HPDE6-E6E7 (cell line): ENCODE measurements at regions not wholly inside any gene's neighbourhood (a gene's known extent, or its start where the extent isn't known, plus 50 kb on each side); places are given as distances from the start of the nearest gene placed in this dataset.
"Not testable (repeated sequence)": the region's sequence is repeated elsewhere in the genome, so short reads cannot be mapped to it uniquely, and the experiment has no call there.

Experiments
- DNase-seq: peaks from one replicate; pipeline ENCODE4 v3.0.0; 2011; ENCODE audit warnings: missing footprints; ENCODE audit errors: extremely low spot score

DNA sequence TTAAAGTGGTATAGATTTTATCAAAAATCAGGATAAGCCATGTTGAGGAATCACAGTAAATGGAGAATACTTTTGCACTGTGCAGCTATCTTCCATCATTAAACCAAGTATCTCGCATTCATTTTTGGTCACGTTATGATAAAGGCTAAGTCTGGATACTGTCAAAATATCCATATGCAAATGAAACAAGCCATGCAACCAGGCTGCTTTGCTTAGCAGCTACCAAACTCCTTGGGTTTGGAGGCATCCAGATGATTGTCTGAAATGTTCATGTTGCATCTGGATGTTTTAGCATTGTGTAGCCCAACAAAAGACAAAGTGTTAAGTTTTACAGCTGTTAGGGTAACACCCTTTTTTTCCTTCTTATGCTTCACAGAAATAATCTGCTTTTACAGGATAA is 322.9 kb upstream of the MDFIC2 start:
- DNase-seq: no peak

DNA sequence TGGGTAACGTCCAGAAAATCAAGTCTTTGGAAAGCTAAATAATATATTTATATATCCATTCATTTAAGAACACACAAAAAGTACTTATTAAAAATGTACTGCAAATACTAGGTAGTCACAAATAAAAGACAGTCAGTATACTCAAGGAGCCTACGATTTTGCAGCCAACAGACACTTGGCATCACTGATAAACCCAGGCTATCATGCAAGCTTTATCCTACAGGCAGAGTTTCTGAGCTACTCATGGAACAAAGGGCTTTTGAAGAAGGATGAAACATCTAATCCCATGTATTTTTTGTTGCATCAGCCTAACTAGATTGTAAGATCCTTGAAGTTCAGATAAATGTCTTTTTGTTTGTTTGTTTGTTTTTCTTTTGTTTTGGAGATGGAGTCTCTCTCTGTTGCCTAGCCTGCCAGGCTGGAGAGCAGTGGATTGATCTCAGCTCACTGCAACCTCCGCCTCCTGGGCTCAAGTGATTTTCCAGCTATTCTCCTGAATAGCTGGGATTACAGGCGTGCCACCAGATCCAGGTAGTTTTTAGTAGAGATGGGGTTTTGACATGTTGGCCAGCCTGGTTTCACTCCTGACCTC is 319.4 kb upstream of the MDFIC2 start:
- no peak for DNase-seq

DNA sequence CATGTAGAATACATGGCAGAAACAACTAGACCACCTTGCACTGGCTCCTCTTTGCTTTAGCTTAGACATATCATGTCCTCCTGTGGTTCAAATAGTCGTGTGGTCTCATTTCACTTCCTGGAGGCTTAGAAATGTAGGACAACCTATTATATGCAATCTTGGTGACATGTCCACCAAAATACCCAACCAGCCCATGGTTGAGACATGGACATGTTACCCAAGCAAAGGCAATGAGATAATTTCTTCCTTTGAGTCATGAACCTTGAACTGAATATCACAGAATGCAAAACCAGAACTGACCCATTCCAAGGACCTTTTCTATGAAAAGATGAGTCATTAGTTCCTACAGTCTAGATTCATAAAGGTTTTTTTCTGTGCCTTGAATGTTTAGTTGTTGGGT is 309.0 kb upstream of the MDFIC2 start:
- DNase-seq: no peak

DNA sequence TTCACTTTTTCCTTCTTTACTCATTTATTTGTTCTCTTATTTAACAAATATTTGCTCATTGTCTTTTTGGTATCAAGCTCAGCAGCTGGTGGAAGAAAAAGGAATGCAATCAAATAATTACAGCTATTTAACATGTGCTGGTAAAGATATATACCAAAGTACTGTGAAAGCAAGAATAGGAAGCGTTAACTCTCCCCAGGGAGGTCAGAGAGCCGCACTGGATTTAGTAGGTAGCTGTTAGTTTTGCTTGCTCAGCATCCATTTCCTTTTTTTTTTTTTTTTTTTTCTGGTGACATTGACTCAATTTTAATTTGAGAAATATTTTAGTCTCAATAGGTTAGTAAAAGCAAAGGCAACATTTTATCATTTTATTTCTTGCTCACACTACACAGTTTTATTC is 308.5 kb upstream of the MDFIC2 start:
- DNase-seq: no peak

DNA sequence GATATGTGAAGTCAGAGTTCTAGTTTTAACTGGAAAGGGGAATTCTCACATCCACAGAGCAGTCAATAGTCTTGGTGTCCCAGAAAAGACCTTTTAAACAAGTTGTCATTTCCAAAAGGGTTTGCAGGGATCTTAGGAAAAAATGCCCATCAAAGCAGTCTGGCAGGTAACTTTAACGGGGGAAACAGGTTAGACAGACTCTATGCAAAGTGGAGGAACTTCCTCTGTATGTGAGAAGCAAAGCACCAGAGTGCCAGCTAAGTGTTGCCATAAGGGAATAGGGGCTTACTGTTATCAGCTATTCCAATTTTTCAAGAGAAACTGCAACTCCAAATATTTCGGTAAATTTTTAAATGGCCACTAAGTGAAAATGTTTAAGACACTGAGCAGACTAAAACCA is 307.9 kb upstream of the MDFIC2 start:
- DNase-seq: no peak

DNA sequence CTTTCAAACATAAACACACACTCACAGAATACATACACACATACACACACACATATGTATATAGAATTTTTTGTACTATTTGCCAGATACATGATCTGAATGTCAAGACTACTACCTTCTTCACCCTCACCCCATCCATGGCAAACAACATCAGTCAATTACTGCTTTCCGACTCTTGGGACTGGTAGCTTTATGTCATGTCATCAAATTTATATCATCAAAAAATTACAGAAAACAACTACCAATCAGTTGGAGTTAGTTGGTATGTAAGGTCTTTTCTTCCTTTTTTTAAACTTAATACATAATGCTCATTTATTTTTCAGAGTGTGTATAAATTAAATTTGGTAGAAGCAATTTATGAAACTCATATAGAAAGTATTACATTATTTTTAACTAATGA is 305.7 kb upstream of the MDFIC2 start:
- no peak for DNase-seq

DNA sequence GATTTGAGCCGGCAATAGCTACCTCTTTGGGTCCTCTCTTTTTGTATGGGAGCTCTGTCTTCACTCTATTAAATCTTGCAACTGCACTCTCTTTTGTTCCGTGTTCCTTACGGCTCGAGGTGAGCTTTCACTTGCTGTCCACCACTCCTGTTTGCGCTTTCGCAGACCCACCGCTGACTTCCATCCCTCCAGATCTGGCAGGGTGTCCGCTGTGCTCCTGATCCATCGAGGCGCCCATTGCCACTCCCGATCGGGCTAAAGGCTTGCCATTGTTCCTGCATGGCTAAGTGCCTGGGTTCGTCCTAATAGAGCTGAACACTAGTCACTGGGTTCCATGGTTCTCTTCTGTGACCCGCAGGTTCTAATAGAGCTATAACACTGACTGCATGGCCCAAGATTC is 304.9 kb upstream of the MDFIC2 start:
- DNase-seq: not testable (repeated sequence)

DNA sequence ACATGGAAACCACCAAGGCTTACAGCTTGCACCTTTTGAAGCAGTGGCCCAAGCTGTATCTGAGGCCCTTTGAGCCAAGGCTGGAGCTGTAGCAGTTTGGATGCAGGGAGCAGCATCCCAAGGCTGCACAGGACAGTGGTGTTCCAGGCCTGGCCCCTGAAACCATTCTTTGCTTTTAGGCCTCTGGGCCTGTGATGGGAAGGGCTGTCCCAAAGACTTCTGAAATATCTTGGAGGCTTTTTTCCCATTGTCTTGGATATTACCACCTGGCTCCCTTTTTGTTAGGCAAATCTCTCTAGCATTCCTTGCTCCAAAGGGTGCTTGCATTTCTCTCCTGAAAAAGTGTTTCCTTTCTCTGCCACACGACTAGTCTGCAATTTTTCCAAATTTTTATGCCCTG is 302.8 kb upstream of the MDFIC2 start:
- no peak for DNase-seq

DNA sequence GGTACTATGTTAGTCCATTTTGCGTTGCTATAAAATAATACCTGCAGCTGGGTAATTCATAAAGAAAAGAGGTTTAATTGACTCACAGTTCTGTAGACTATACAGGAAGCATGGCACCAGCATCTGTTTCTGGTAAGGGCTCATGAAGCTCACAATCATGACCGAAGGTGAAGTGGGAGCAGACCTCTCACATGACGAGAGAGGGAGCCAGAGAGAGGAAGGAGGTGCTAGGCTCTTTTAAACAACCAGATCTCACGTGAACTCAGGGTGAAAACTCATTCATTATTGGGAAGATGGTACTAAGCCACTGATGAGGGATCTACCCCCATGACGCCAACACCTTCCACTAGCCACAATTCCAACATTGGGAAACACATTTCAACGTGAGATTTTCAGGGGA is 301.7 kb upstream of the MDFIC2 start:
- no peak for DNase-seq

DNA sequence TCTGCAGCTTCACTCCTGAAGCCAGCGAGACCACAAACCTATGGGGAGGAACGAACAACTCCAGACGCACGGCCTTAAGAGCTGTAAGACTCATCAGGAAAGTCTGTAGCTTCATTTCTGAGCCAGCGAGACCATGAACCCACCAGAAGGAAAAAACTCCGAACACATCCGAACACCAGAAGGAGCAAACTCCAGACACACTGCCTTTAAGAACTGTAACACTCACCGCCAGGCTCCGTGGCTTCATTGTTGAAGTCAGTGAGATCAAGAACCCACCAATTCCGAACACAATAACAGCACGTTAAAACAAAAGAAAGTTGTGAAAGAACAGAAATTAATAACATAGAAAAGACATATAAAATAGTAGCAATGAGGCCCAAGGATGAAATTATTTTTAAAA is 300.5 kb upstream of the MDFIC2 start:
- no peak for DNase-seq

DNA sequence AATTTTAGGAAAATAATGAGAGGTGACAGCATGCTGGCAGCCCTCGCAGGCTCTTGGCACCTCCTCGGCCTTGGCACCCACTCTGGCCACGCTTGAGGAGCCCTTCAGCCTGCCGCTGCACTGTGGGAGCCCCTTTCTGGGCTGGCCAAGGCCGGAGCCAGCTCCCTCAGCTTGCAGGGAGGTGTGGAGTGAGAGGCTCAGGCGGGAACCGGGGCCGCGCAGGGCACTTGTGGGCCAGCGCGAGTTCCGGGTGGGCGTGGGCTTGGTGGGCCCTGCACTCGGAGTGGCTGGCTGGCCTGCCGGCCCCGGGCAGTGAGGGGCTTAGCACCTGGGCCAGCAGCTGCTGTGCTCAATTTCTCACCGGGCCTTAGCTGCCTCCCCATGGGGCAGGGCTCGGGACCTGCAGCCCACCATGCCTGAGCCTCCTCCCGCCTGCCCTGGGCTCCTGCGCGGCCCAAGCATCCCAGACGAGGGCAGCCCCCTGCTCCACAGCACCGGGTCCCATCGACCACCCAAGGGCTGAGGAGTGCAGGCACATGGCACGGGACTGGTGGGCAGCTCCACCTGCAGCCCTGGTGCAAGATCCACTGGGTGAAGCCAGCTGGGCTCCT is 299.3 kb upstream of the MDFIC2 start:
- not testable (repeated sequence) for DNase-seq

DNA sequence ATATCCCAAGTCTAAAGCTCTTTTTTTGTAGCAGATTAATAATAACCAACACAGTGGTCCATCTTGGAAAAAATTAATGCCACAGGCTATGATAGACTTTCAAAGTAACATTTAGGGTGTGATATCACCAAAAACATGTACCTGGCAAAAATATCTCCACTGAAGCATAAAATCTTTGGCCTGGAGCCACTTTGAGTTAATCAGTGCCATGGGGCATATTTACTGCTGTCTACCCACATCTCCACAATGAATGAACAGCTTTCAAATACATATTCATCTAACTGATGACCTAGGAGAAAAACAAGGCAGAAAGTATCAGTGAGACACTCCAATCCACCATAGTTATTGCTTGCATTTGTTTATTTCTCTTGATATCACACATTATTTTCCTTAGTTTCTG is 296.0 kb upstream of the MDFIC2 start:
- DNase-seq: no peak

DNA sequence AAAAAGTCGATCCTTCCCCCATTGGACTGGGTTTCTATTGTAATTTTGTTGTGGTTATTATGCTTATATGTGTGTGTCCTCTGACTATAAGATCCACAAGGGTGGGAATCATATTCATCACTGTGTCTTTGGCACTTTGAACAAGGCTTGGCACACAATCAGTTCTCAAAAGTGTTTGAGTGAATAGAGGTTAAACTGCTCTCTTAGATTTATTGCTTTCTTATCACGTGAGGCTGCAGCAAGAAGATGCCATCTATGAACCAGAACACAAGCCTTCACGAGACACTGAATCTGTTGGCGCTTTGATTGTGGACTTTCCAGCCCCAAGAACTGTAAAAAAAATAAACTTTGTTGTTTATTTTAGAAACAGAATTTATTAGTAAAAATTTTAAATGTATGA is 295.0 kb upstream of the MDFIC2 start:
- no peak for DNase-seq

DNA sequence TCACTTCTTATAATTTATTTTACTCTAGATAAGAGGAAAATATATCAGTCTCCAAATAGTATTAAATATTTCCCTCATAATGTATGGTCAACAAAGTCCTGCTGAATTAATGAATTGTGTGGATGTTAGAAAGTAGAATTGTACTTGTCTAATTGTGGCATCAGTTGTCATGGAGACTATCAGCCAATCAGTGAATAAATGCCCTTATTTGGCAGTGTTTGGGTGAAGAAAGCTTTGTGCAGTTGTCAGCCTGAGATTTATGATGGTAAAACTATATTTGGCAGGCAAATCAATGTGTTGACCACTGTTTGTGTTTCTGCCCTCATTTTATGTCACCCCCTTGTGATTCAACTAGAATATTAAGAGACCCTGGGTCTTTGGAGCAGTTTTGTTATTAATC is 293.6 kb upstream of the MDFIC2 start:
- DNase-seq: no peak

DNA sequence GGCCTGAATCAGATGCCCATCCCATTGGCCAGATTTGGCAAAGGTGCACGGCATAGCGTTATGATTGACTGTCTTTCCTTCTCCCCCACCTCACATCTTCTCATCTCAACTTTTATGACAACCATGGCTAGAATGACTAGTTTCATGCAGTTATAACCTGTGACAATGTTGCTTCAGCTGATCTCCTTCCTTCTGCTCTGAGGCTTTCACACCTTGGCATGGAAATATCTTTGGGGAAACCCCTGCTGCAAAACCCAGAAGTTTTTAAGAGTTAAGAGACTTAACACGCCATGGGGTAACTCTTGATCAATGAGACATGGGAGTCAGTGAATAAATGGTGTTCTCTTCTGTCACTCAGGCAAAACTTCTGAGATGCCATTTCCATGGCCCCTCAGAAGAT is 290.7 kb upstream of the MDFIC2 start:
- DNase-seq: no peak

DNA sequence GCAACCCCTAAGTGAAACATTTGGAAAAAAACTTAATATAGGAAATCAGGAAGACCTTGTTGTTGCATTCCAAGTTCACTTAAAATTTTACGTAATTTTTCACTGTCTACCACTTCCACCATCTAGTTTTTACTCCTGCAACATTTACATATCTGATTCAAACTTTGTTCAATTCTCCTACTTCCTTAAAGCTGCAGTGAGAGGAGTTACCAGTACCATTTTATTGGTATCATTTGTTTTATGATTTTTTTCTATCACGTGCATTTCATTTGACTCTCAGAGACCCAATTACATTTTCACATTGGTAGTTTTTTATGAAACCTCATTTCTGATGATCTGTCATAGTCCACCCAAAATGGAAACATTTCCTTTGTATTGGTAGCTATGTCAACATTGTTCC is 284.9 kb upstream of the MDFIC2 start:
- no peak for DNase-seq

DNA sequence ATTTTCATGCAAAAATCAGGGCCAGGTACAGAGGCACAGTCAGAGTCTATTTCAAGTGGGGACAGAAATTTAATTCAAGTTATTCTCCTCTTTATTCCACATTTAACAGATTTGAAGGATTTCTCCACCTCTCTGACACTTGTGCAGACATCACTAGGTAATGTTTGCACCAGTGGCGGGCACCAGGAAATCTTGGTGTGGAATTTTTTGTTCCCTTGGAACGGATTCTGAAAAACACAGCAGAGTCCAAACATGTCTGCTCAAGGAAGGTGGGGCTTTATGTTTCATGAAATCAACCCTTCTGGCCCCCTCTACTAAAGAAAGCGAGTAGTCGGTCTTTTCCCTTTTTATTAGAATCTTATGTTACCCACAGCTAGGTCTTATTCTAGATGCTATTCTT is 271.2 kb upstream of the MDFIC2 start:
- DNase-seq: no peak

DNA sequence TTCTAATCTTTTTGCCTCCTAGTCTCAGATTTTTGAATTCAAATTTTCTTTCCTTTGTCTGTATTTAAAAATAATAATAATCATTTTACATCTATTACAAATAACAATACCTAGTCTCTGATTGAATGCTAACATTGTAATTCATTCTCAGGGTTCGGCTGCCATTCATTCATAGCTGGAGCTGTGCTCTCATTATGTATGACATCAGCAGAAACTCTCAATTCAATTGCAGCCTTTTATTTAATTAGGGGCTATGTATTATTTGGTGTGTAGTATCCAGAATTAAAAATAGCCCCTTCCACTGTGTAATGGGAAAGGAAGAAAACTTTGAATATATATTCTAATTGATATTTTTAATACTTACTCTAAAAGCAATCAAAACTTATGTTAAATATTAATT is 270.4 kb upstream of the MDFIC2 start:
- no peak for DNase-seq

DNA sequence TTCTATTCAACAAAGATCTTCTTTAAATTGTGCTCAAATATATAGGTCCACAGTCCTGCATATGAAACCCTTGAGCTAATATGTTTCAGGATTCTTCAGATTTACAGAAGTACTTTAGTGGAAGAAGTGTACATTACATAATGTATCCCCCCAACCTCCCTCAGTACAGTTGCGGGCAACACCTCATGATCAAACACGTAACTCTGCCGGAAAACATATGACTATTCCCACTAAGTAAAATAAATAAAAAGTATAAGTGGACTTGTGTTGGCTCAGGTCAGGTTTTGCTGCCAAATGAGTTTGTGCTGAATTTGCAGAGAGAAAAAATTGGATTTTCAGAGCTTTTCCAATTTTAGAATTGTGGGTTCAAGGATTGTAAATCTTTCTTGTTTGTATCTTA is 267.6 kb upstream of the MDFIC2 start:
- no peak for DNase-seq

DNA sequence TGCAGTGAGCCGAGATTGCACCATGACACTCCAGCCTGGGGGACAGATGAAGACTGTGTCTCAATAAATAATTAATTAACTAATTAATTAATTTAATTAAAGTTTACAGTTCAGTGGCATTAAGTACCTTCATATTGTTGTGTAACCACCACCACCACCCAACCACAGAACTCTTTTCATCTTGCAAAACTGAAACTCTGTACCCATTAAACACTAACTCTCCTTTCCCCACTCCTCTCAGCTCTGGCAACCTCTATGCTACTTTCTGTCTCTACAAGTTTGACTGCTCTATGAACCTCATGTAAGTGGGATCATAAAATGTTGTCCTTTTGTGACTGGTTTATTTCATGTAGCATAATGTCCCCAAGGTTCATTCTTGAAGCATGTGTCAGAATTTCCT is 259.3 kb upstream of the MDFIC2 start:
- DNase-seq: no peak

DNA sequence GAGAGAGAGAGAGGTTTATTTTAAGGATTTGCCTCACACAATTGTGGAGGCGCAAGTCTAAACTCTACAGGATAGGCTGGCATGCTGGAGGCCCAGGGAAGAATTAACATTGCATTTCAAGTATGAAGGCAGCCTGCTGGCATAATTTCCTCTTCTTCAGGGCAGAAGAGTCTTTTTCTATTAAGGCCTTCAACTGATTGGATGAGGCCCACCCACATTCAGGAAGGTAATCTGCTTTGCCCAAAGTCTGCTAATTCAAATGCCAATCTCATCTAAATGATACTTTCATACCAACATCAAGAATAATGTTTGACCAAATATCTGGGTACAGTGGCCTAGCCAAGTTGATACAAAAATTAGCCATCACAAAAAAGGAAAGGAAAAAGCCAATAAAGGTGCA is 258.1 kb upstream of the MDFIC2 start:
- DNase-seq: no peak

DNA sequence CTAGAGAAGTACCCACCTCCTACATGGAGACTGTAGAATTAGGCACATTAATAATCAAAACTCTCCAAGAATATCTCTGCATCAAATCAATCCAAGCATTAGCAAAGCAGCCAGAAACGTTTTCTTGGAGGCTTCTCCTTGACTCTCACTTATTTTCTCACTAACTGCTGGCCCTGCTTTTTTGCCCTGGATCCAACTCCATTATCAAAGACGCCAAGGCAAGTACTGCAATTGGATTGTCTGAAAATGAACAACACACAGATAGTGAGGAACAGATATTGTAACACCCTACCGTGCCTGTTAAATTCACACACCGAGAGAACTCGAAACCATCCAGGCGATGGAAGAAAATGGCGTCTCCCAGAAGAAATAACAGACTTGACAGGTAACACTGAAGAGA is 256.2 kb upstream of the MDFIC2 start:
- DNase-seq: no peak

DNA sequence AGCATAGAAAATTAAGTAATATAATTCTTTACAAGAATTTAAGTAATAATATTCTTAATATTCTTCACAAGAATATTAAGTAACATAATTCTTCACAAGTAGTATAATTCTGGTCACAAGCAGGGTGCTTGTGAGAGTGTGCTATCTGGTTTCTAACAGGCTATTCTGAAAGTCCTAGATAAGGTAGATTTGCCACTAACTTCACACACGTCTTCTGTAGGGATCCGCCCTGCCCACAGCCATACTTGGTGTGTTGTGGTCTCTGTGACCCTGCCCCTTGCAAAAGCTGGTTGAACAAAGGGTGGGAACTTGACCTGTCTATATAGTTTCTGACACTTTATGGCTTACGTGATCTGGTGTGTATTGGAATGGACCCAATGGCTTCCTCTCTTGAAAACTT is 253.4 kb upstream of the MDFIC2 start:
- DNase-seq: no peak

DNA sequence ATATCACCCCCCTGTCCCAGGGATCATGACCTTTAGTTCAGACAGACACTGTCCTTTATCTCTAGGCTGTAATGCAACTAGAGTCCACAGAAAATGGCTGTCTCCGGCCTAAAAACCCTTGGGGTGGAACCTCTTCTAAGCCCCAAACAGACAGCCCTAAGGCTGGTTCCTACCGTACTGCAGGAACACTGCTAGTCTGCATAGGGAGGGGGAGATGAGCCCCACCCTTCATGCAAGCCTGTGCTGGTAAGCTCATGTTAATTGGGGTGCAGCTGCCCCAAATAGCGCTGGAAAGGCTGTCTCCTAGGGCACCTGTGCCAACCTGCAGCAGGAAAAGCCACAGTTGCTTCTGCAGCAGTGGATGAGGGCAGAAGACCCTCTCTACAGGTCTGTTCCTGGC is 252.1 kb upstream of the MDFIC2 start:
- DNase-seq: no peak
